H1 (cell line): ENCODE measurements at regions not wholly inside any gene's neighbourhood (a gene's known extent, or its start where the extent isn't known, plus 50 kb on each side); places are given as distances from the start of the nearest gene placed in this dataset.

ENCODE experiments used
- CHD7 ChIP-seq: fragments of 300-600 bp; sonication (generic); IDR thresholded peaks from 2 replicates; pipeline ENCODE4 v1.7.1; 2012; ENCODE audit warnings: low read length, moderate library complexity, mild to moderate bottlenecking, inconsistent platforms; ENCODE audit not compliant: insufficient replicate concordance
- SAP30 ChIP-seq: fragments of 300-600 bp; sonication (generic); IDR thresholded peaks from 2 replicates; pipeline ENCODE4 v1.7.1; 2012; ENCODE audit warnings: low read length, moderate library complexity, mild to moderate bottlenecking, inconsistent platforms; ENCODE audit not compliant: insufficient read depth, insufficient replicate concordance
- SIRT6 ChIP-seq: IDR thresholded peaks from one replicate; pipeline ENCODE4 v1.7.1; 2012; ENCODE audit warnings: low read length, inconsistent platforms

GRCh38 chr1:65658122-65658521 lies 134.6 kb upstream of the PDE4B start (continued):
- no peak for TF ChIP-seq CHD7
- no peak for TF ChIP-seq SIRT6
- TF ChIP-seq SAP30: no peak
